ENCODE measurements at regions not wholly inside any gene's neighbourhood (a gene's known extent, or its start where the extent isn't known, plus 50 kb on each side); places are given as distances from the start of the nearest gene placed in this dataset.
"Not testable (repeated sequence)": the region's sequence is repeated elsewhere in the genome, so short reads cannot be mapped to it uniquely, and the experiment has no call there.

GRCh38 chr14:41051801-41052200 lies 554.9 kb upstream of the LRFN5 start:
- DNase-seq = no peak

GRCh38 chr14:41047763-41048162 lies 558.9 kb upstream of the LRFN5 start:
- no peak for DNase-seq

GRCh38 chr14:41037388-41037787 lies 569.3 kb upstream of the LRFN5 start:
- no peak for DNase-seq

GRCh38 chr14:41034969-41035368 lies 571.7 kb upstream of the LRFN5 start:
- no peak for DNase-seq

- DNase-seq = no peak
These were observed 583.7 kb upstream of the LRFN5 start for GRCh38 chr14:41022932-41023331.

- DNase-seq = no peak
These were observed 590.5 kb upstream of the LRFN5 start for GRCh38 chr14:41016213-41016612.

GRCh38 chr14:41000350-41000749 lies 606.3 kb upstream of the LRFN5 start:
- peak; percentile 50 for DNase-seq

- no peak for DNase-seq
These were observed 617.4 kb upstream of the LRFN5 start for GRCh38 chr14:40989260-40989659.

- no peak for DNase-seq
These were observed 619.2 kb upstream of the LRFN5 start for GRCh38 chr14:40987481-40987880.

- no peak for DNase-seq
These were observed 620.0 kb upstream of the LRFN5 start for GRCh38 chr14:40986655-40987054.

GRCh38 chr14:40985584-40985983 lies 621.1 kb upstream of the LRFN5 start:
- DNase-seq = no peak

GRCh38 chr14:40983604-40984003 lies 623.1 kb upstream of the LRFN5 start:
- DNase-seq = peak; percentile 14

GRCh38 chr14:40981247-40981646 lies 625.4 kb upstream of the LRFN5 start:
- DNase-seq = no peak

GRCh38 chr14:40960257-40960656 lies 646.4 kb upstream of the LRFN5 start:
- DNase-seq = not testable (repeated sequence)

- no peak for DNase-seq
These were observed 651.6 kb upstream of the LRFN5 start for GRCh38 chr14:40955131-40955505.

- not testable (repeated sequence) for DNase-seq
These were observed 652.1 kb upstream of the LRFN5 start for GRCh38 chr14:40954448-40955130.

GRCh38 chr14:40944521-40944920 lies 662.2 kb upstream of the LRFN5 start:
- no peak for DNase-seq

- no peak for DNase-seq
These were observed 669.8 kb upstream of the LRFN5 start for GRCh38 chr14:40936861-40937260.

- no peak for DNase-seq
These were observed 686.3 kb upstream of the LRFN5 start for GRCh38 chr14:40920380-40920779.

- no peak for DNase-seq
These were observed 695.5 kb upstream of the LRFN5 start for GRCh38 chr14:40911141-40911540.

GRCh38 chr14:40909906-40910305 lies 696.8 kb upstream of the LRFN5 start:
- DNase-seq = no peak

- no peak for DNase-seq
These were observed 703.0 kb upstream of the LRFN5 start for GRCh38 chr14:40903709-40904108.

GRCh38 chr14:40899435-40899834 lies 707.2 kb upstream of the LRFN5 start:
- no peak for DNase-seq

- DNase-seq = no peak
These were observed 711.8 kb upstream of the LRFN5 start for GRCh38 chr14:40894846-40895245.

GRCh38 chr14:40889126-40889525 lies 717.5 kb upstream of the LRFN5 start:
- DNase-seq = no peak
